Stimulated activated effector memory CD8-positive, alpha-beta T cell treated with anti-CD3 and anti-CD28 coated beads, Interleukin-12 subunit alpha, Interleukin-12 subunit beta, amount 100 ng/mL, for 72 hours (primary cell): ENCODE measurements at regions not wholly inside any gene's neighbourhood (a gene's known extent, or its start where the extent isn't known, plus 50 kb on each side); places are given as distances from the start of the nearest gene placed in this dataset.

Experiments used
- ATAC-seq: fragments of 150-1000 bp; cut with Tn5 transposase; 2 replicates; pipeline ENCODE4 v1.10.0; 2021
- DNase-seq, 2 donors: peaks; one replicate each; pipeline ENCODE4 v3.0.0; 2021 to 2022; ENCODE audit warnings: low spot score in 2 of 2
- H3K27ac Mint-ChIP-seq: one replicate; pipeline ENCODE4 v1.8.0; 2022; ENCODE audit warnings: mild to moderate bottlenecking, mixed read lengths
- H3K36me3 Mint-ChIP-seq: one replicate; pipeline ENCODE4 v1.8.0; 2022; ENCODE audit warnings: mild to moderate bottlenecking, mixed read lengths
- H3K4me1 Mint-ChIP-seq: one replicate; pipeline ENCODE4 v1.8.0; 2022; ENCODE audit warnings: mixed read lengths
- H3K4me3 Mint-ChIP-seq: one replicate; pipeline ENCODE4 v1.8.0; 2022; ENCODE audit warnings: mild to moderate bottlenecking, mixed read lengths
- H3K9me3 Mint-ChIP-seq: one replicate; pipeline ENCODE4 v1.8.0; 2022; ENCODE audit warnings: mixed read lengths

- no peak for ATAC-seq
- Mint-ChIP-seq H3K4me3 (no peak overlapping the region), H3K27ac (no peak overlapping the region), H3K4me1 (no peaks in the 10 kb centered on the region), H3K36me3 (no peaks in the 10 kb centered on the region), H3K9me3 (no peaks in the 10 kb centered on the region)
- DNase-seq: no peak
Observed at GRCh38 chr18:2459886-2460285, 111.4 kb downstream of the METTL4 start.

GRCh38 chr18:2466978-2467377 lies 104.3 kb downstream of the METTL4 start:
- Mint-ChIP-seq H3K36me3 (no peaks in the 10 kb centered on the region), H3K9me3 (no peaks in the 10 kb centered on the region), H3K4me3 (no peak overlapping the region), H3K27ac (no peak overlapping the region), H3K4me1 (no peaks in the 10 kb centered on the region)
- DNase-seq (no peak), ATAC-seq (no peak)

- DNase-seq: no peak
- H3K4me1 Mint-ChIP-seq: no peaks in the 10 kb centered on the region
- no peaks in the 10 kb centered on the region for H3K9me3 Mint-ChIP-seq
- no peaks in the 10 kb centered on the region for H3K36me3 Mint-ChIP-seq
- H3K4me3 Mint-ChIP-seq: no peak overlapping the region
- no peak overlapping the region for H3K27ac Mint-ChIP-seq
- ATAC-seq: no peak
Observed at GRCh38 chr18:2468051-2468450, 103.3 kb downstream of the METTL4 start.

GRCh38 chr18:2471523-2471922 lies 99.8 kb downstream of the METTL4 start:
- Mint-ChIP-seq H3K4me1 (no peaks in the 10 kb centered on the region), H3K4me3 (no peak overlapping the region)
- ATAC-seq: peak; percentile 19

GRCh38 chr18:2478662-2479061 lies 92.6 kb downstream of the METTL4 start:
- Mint-ChIP-seq H3K4me3 (no peak overlapping the region), H3K9me3 (no peaks in the 10 kb centered on the region), H3K27ac (no peak overlapping the region), H3K4me1 (no peaks in the 10 kb centered on the region), H3K36me3 (no peaks in the 10 kb centered on the region)
- ATAC-seq (no peak), DNase-seq (no peak)

More at GRCh38 chr18:2471523-2471922, 99.8 kb downstream of the METTL4 start:
- Mint-ChIP-seq H3K27ac (no peak overlapping the region), H3K9me3 (no peaks in the 10 kb centered on the region), H3K36me3 (no peaks in the 10 kb centered on the region)
- no peak for DNase-seq

- no peaks in the 10 kb centered on the region for H3K4me1 Mint-ChIP-seq
- DNase-seq (no peak), ATAC-seq (no peak)
- H3K4me3 Mint-ChIP-seq: no peak overlapping the region
- no peak overlapping the region for H3K27ac Mint-ChIP-seq
- no peaks in the 10 kb centered on the region for H3K36me3 Mint-ChIP-seq
- H3K9me3 Mint-ChIP-seq: no peaks in the 10 kb centered on the region
Observed at GRCh38 chr18:2480536-2480935, 90.8 kb downstream of the METTL4 start.

- Mint-ChIP-seq H3K9me3 (no peaks in the 10 kb centered on the region), H3K36me3 (no peaks in the 10 kb centered on the region), H3K4me1 (no peaks in the 10 kb centered on the region), H3K27ac (no peak overlapping the region), H3K4me3 (no peak overlapping the region)
- ATAC-seq (no peak), DNase-seq (no peak)
Observed at GRCh38 chr18:2482706-2483475, 88.4 kb downstream of the METTL4 start.

- no peaks in the 10 kb centered on the region for H3K4me1 Mint-ChIP-seq
- no peak overlapping the region for H3K27ac Mint-ChIP-seq
- no peaks in the 10 kb centered on the region for H3K9me3 Mint-ChIP-seq
- no peak overlapping the region for H3K4me3 Mint-ChIP-seq
- H3K36me3 Mint-ChIP-seq: no peaks in the 10 kb centered on the region
- DNase-seq (no peak), ATAC-seq (no peak)
Observed at GRCh38 chr18:2485983-2486382, 85.3 kb downstream of the METTL4 start.

GRCh38 chr18:2486426-2486825 lies 84.9 kb downstream of the METTL4 start:
- DNase-seq (no peak), ATAC-seq (no peak)
- Mint-ChIP-seq H3K27ac (no peak overlapping the region), H3K4me1 (no peaks in the 10 kb centered on the region), H3K9me3 (no peaks in the 10 kb centered on the region), H3K36me3 (no peaks in the 10 kb centered on the region), H3K4me3 (no peak overlapping the region)
